LNCAP (cell line): ENCODE measurements at regions not wholly inside any gene's neighbourhood (a gene's known extent, or its start where the extent isn't known, plus 50 kb on each side); places are given as distances from the start of the nearest gene placed in this dataset.

ENCODE experiments used
- TF ChIP-seq, protein P1 (sequence below): fragments of 450-650 bp; IDR thresholded peaks from 2 replicates; pipeline ENCODE4 v1.5.1; 2017; ENCODE audit warnings: mild to moderate bottlenecking

DNA sequence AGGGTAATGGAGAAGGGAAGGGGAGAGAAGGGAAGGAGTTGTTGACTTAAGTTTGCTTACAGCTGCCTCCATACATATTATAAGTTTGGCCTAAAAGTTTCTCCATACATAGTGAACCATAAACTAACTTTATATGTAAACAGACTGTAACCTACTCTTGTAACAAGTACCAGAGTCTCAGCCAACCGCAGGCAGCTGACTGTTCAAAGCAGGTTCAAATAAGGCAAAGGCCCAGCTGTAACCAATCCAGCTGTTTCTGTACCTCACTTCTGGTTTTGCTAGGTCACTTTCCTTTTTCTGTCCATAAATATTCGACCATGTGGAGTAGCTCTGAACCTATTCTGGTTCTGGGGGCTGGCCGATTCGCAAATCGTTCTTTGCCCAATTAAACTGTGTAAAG lies 591.2 kb downstream of the INSC start:
- TF ChIP-seq, protein P1, sequence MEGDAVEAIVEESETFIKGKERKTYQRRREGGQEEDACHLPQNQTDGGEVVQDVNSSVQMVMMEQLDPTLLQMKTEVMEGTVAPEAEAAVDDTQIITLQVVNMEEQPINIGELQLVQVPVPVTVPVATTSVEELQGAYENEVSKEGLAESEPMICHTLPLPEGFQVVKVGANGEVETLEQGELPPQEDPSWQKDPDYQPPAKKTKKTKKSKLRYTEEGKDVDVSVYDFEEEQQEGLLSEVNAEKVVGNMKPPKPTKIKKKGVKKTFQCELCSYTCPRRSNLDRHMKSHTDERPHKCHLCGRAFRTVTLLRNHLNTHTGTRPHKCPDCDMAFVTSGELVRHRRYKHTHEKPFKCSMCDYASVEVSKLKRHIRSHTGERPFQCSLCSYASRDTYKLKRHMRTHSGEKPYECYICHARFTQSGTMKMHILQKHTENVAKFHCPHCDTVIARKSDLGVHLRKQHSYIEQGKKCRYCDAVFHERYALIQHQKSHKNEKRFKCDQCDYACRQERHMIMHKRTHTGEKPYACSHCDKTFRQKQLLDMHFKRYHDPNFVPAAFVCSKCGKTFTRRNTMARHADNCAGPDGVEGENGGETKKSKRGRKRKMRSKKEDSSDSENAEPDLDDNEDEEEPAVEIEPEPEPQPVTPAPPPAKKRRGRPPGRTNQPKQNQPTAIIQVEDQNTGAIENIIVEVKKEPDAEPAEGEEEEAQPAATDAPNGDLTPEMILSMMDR = no peak

DNA sequence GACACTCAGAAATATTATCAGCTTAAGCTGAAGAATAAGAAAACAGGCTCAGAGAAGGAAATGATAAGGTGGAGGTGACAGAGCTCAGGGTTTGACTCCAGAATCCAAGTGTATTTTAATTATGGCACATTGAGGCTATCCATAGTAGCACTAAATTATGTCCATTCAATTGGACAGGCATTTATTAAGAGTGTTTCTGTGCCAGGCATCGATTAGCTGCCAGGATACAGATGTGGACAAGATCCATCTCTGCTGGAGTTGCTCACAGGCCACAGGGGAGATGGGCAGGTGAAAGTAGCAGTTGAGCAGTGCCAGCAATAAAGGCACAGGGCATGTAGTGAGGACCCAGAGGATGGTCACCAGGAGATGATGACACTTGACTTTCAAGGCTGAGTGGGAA lies 592.5 kb downstream of the INSC start:
- TF ChIP-seq, protein P1 = no peak

DNA sequence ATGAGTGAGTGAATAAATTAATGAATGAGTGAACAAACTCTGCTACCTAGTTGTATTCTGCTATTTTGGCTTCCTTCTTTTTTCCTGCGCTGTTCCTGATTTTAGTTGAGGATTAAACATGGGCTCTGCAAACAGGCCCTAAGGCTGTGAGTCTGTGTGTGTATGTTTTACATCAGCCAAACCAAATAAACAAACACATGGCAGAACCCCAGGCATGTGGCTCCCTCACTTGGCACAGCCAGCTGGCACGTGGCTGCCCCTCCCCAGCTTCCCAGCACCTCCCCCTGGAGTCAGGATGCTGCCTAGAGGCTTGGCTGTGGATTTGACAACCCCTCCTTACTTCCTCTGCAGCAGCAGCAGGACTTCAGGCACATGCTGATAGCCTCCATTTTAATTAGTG lies 593.2 kb downstream of the INSC start:
- TF ChIP-seq, protein P1 = no peak

DNA sequence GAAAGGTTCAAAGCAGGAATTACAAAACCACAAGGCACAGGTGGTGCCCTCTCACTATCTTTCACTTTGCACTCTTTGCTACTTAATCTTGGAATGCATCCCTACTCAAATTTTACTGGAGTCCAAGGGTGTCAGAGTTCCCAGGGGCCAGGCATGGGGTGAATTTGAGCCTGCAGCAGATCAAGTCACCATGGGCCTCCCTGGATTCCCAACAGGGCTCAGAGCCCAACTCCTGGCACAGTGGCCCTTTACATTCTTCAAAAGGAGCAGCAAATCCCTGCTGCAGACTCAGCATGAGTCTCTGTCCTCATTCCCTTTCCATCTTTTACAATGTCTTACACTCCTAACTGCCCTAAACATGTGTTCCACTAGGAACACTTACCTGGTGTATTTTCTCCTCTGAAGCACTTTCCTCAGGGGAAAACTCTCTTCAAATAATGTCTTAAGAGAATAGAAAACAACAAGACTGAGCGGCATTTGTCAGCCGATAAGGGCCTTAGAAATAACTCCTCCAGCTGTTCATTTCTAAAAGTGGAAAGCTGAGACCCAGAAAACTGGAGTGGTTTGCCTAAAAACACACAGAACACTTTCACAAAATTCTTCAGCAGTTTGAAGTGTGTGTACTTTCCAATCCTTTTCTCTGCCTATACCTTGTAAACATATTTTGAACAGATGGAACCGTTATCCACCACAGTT lies 596.0 kb downstream of the INSC start:
- TF ChIP-seq, protein P1 = no peak

DNA sequence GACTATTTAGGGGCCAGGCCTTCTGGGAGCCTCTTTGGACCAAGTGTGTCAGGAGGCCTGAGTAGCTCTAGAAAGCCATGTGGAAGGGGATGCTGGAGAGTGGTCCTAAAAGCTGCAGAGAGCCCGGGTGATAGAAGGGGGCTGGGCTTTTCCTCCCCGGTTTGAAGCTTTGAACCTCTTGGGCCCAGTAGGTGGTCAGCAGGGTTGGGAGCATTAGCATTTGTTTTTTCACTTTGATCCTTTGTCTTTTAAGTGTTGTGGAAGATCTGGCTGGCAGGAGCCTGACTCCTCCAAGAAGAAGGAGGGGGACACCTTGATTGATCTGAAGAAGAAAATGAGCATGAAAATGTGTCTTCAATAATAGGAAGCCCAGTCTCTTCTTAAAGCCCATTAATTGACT lies 596.6 kb downstream of the INSC start:
- TF ChIP-seq, protein P1 = no peak

DNA sequence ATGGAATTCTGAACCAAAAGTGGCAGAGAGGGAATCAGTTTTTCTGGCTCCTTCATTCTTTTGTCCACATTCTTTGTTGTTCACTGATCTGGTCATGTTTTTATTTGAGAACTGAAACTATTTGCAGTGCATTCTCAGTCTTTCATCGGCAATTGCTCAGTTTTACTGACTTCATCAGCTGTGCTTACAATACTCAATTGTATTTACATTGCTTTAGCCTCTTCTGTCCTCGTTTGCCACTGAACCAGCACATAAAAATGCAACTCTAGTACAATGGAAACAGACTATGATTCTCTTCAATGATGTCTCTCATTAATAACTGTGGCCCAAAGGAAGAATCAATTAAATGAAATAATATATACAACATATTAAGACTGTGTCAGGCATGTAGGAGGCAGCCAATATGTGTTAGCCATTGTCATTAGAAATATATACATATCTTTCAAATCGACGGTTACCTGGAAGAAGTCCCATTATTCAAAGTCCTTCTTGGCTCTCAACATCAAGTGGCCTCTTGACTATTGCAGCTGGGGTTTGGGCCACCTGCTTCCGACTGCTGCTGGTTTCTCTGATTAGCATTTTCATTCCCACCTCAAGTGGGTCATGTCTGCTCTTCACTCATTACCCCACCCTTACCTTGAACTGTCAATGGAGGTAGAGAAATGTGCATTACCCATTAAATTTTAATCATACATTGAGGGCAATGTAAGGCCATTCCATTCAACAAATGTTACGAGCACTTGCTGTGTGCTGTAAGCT lies 600.1 kb downstream of the INSC start:
- TF ChIP-seq, protein P1 = no peak

DNA sequence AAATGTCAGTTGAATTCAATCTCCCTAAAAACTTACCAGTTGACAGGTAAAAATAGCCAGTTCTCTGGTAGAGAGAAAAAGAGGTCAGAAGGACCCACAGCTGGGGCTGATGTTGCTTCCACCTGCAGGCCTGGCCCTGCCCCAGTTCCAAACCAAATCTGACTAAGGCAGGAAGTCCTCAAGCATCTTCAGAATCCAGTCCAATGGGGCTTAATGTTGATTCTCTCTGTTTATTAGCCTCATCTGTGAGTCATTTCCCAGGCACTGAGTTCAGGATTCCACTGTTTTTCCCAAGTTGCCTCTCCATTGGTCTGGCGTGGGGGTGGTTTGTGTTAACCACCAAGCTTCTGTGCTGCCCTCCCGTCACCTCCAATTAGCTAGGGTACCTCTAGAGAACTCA lies 601.8 kb downstream of the INSC start:
- TF ChIP-seq, protein P1 = no peak
